ENCODE measurements at regions not wholly inside any gene's neighbourhood (a gene's known extent, or its start where the extent isn't known, plus 50 kb on each side); places are given as distances from the start of the nearest gene placed in this dataset.
"Not testable (repeated sequence)": the region's sequence is repeated elsewhere in the genome, so short reads cannot be mapped to it uniquely, and the experiment has no call there.

DNA sequence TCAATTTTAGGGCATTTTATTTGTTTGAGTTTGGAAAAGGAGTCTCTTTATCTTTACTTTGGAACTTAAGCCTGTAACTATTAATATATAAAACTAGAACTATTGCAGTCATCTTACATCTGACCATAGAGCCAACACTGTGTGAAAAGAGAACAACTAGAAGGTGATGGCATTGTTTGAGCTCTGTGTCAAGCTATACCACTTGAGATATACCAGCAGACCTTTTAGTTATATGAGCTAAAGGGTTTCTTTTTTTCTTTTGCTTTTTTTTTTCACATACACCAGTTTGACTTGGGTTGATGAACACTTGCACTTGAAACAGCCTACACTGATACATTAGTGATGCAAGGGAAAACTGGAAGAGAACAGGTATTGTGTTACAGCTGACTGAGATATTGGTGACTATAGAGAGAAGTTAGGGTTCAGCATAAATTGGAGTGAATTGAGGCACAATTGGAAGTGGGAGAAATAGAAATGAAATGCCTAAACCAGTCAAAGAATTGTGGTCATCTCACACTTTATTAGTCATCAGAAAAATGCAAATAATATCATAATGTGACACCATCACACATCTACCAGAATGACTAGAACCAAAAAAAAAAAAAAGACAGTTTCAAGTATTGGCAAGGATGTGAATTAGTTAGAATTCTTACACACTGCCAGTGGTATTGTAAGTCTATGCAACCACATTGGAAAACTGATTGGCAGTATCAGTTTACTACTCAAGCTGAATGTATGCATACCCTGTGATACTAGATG is 60.9 kb downstream of the ADRB2 start:
- Histone ChIP-seq H3K36me3 (no peaks in the 10 kb centered on the region), H3K9me3 (peaks cover 0 to 15% (median 0%) of the 10 kb centered on the region in 11 donors), H3K4me1 (no peaks in the 10 kb centered on the region), H3K27ac (no peak overlapping the region), H3K4me3 (no peak overlapping the region), H3K27me3 (no peaks in the 10 kb centered on the region)
- intact Hi-C loops (cut with DNase I) = no loop called here
- TF ChIP-seq CTCF (IDR thresholded peaks at IDR 0.05) = no peak
- DNase-seq (no peak), ATAC-seq (no peak)

DNA sequence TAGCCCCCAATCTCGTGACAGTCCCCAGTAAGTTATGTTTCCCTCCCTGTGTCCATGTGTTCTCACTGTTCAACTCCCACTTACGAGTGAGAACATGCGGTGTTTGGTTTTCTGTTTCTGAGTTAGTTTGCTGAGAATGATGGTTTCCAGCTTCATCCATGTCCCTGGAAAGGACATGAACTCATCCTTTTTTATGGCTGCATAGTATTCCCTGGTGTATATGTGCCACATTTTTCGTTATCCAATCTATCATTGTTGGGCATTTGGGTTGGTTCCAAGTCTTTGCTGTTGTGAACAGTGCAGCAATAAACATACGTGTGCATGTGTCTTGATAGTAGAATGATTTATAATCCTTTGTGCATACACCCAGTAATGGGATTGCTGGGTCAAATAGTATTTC is 63.5 kb downstream of the ADRB2 start:
- H3K4me1 ChIP-seq; DNase-seq; H3K4me3 ChIP-seq; H3K27ac ChIP-seq; H3K27me3 ChIP-seq; intact Hi-C loops (cut with DNase I); ATAC-seq; H3K36me3 ChIP-seq: not testable (repeated sequence)
- peaks cover 0 to 32% (median 7%) of the 10 kb centered on the region in 11 donors for H3K9me3 ChIP-seq
- 91 to 92% methylated on average over 5 of the region's 5 CpGs for WGBS, 2 donors

- intact Hi-C loops (cut with DNase I); H3K4me3 ChIP-seq; DNase-seq; ATAC-seq; H3K27me3 ChIP-seq; H3K27ac ChIP-seq; H3K4me1 ChIP-seq; H3K36me3 ChIP-seq: not testable (repeated sequence)
- H3K9me3 ChIP-seq = peaks cover 0 to 39% (median 7%) of the 10 kb centered on the region in 11 donors
- WGBS, 2 donors = 89 to 96% methylated on average over 1 of the region's 1 CpG
These were observed 69.0 kb downstream of the ADRB2 start for GRCh38 chr5:148895441-148895840.

GRCh38 chr5:148897842-148898241 is 71.4 kb downstream of the ADRB2 start:
- 86 to 92% methylated on average over 9 of the region's 9 CpGs for WGBS, 2 donors
- no peaks in the 10 kb centered on the region for H3K36me3 ChIP-seq
- DNase-seq (no peak), ATAC-seq (no peak)
- TF ChIP-seq CTCF (IDR thresholded peaks at IDR 0.05) = no peak
- peaks cover 0 to 31% (median 7%) of the 10 kb centered on the region in 11 donors for H3K9me3 ChIP-seq
- H3K27ac ChIP-seq = no peak overlapping the region
- intact Hi-C loops (cut with DNase I) = no loop called here
- H3K27me3 ChIP-seq = no peaks in the 10 kb centered on the region
- H3K4me3 ChIP-seq = no peak overlapping the region
- no peaks in the 10 kb centered on the region for H3K4me1 ChIP-seq

DNA sequence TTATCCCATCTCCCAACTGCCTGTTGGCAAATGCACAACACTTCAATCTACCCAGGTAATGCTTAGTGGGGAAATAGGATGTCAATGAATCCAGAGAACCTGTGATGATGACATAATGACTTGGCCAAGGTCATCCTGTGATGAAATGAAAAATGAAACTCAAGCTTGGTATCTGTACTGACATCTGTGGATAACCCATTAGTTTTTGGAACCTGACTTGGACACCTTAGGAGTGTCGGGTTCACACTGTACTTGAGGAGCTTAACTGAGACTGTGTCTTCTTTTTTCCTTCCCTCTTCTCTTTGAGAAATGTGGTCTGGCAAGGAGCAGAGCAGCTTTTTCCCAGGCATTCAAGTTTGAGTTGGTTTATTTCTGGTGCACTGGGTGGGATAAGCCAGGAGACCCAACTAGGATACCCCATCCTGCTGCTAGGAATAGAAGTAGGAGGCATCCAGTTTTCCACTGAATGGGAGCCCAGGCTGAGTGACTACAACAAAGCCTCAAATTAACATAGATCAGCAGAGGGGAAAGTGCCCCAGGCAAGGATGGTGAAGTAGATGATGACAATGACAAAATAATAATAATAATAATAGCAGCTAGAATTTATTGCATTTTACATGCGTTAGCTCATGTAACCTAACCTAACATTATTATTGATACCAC is 72.1 kb downstream of the ADRB2 start:
- WGBS, 2 donors = 92 to 97% methylated on average over 2 of the region's 2 CpGs
- no peaks in the 10 kb centered on the region for H3K4me1 ChIP-seq
- ATAC-seq = no peak
- H3K36me3 ChIP-seq = no peaks in the 10 kb centered on the region
- DNase-seq = no peak
- H3K27ac ChIP-seq = no peak overlapping the region
- no peak overlapping the region for H3K4me3 ChIP-seq
- TF ChIP-seq CTCF (IDR thresholded peaks at IDR 0.05) = no peak
- H3K27me3 ChIP-seq = no peaks in the 10 kb centered on the region
- intact Hi-C loops (cut with DNase I) = no loop called here
- peaks cover 0 to 27% (median 7%) of the 10 kb centered on the region in 11 donors for H3K9me3 ChIP-seq

Data from heart right ventricle (tissue), 16 donors.